GM23338 (cell line): ENCODE measurements at regions not wholly inside any gene's neighbourhood (a gene's known extent, or its start where the extent isn't known, plus 50 kb on each side); places are given as distances from the start of the nearest gene placed in this dataset.

Experiments used
- ATAC-seq: fragments of 200-7000 bp; cut with Tn5 transposase; 3 replicates; pipeline ENCODE4 v1.9.1; 2020
- DNase-seq: peaks from one replicate; pipeline ENCODE4 v3.0.0-alpha.2; 2015; ENCODE audit warnings: low spot score
- H2AFZ ChIP-seq: fragments of 200-600 bp; sonication (generic); 2 replicates; pipeline ENCODE4 v1.8.0; 2016; ENCODE audit warnings: antibody characterized with exemption, mild to moderate bottlenecking, moderate library complexity
- H3F3A ChIP-seq: fragments of 200-600 bp; sonication (generic); replicated peaks from 2 replicates; pipeline ENCODE4 v1.8.0; 2017; ENCODE audit warnings: antibody characterized with exemption, mixed run types, low read depth
- H3K27ac ChIP-seq: fragments of 200-600 bp; sonication (generic); 2 replicates; pipeline ENCODE4 v1.6.1; 2016; ENCODE audit warnings: low read depth
- H3K27me3 ChIP-seq: fragments of 200-600 bp; sonication (generic); 2 replicates; pipeline ENCODE4 v1.8.0; 2016; ENCODE audit warnings: mild to moderate bottlenecking, mixed run types, moderate library complexity; ENCODE audit not compliant: insufficient read depth
- H3K36me3 ChIP-seq: fragments of 200-600 bp; sonication (generic); 2 replicates; pipeline ENCODE4 v1.8.0; 2016; ENCODE audit warnings: mild to moderate bottlenecking; ENCODE audit not compliant: insufficient read depth
- H3K4me1 ChIP-seq: fragments of 200-600 bp; sonication (generic); 2 replicates; pipeline ENCODE4 v1.8.0; 2016; ENCODE audit warnings: mild to moderate bottlenecking, moderate library complexity; ENCODE audit not compliant: insufficient read depth
- H3K4me2 ChIP-seq: fragments of 200-600 bp; sonication (generic); 2 replicates; pipeline ENCODE4 v1.7.1; 2017; ENCODE audit warnings: mixed run types
- H3K4me3 ChIP-seq: fragments of 200-600 bp; sonication (generic); 2 replicates; pipeline ENCODE4 v1.6.1; 2016; ENCODE audit warnings: mixed run types
- H3K79me2 ChIP-seq: fragments of 200-600 bp; sonication (generic); replicated peaks from 2 replicates; pipeline ENCODE4 v1.8.0; 2017; ENCODE audit warnings: mild to moderate bottlenecking; ENCODE audit not compliant: insufficient read depth
- H3K9me2 ChIP-seq: fragments of 200-600 bp; sonication (generic); 2 replicates; pipeline ENCODE4 v1.8.0; 2017; ENCODE audit not compliant: insufficient read depth
- H4K20me1 ChIP-seq: fragments of 200-600 bp; sonication (generic); replicated peaks from 2 replicates; pipeline ENCODE4 v1.8.0; 2017; ENCODE audit warnings: mild to moderate bottlenecking; ENCODE audit not compliant: insufficient read depth
- H3K27ac Mint-ChIP-seq: 2 replicates; pipeline ENCODE4 v1.8.0; 2020; ENCODE audit warnings: inconsistent platforms, mild to moderate bottlenecking, moderate library complexity, mixed read lengths
- H3K27me3 Mint-ChIP-seq: 3 replicates; pipeline ENCODE4 v1.8.0; 2022; ENCODE audit warnings: low read depth, mild to moderate bottlenecking, moderate library complexity, mixed read lengths, inconsistent platforms; ENCODE audit not compliant: insufficient read depth, poor library complexity
- H3K36me3 Mint-ChIP-seq: 3 replicates; pipeline ENCODE4 v1.8.0; 2021; ENCODE audit warnings: low read depth, mild to moderate bottlenecking, inconsistent platforms, moderate library complexity, mixed read lengths
- H3K4me1 Mint-ChIP-seq: 3 replicates; pipeline ENCODE4 v1.8.0; 2020; ENCODE audit warnings: mild to moderate bottlenecking, inconsistent platforms, mixed read lengths
- H3K4me3 Mint-ChIP-seq: 3 replicates; pipeline ENCODE4 v1.8.0; 2021; ENCODE audit warnings: moderate library complexity, mild to moderate bottlenecking, inconsistent platforms, mixed read lengths
- H3K9me3 Mint-ChIP-seq: 3 replicates; pipeline ENCODE4 v1.8.0; 2020; ENCODE audit warnings: moderate library complexity, mild to moderate bottlenecking, inconsistent platforms, mixed read lengths
- CTCF ChIP-seq, 2 experiments: fragments of 200-600 bp in 1 of 2; sonication (generic) in 1 of 2; conservative IDR thresholded peaks; 2 replicates each; pipeline versions ENCODE4 v1.5.1 to v1.6.1; 2016 to 2017; ENCODE audit warnings: antibody characterized with exemption in 2 of 2, low read depth in 2 of 2, mild to moderate bottlenecking in 2 of 2, moderate library complexity in 1 of 2
- EZH2 ChIP-seq: fragments of 200-600 bp; sonication (generic); IDR thresholded peaks from one replicate; pipeline ENCODE4 v1.8.0; 2017; ENCODE audit warnings: antibody characterized with exemption, mild to moderate bottlenecking, low read depth; ENCODE audit not compliant: unreplicated experiment
- POLR2AphosphoS5 ChIP-seq: IDR thresholded peaks from 2 replicates; pipeline ENCODE4 v1.6.1; 2016; ENCODE audit warnings: antibody characterized with exemption, low read depth
- ZNF114 ChIP-seq: fragments of 250-450 bp; sonication (Bioruptor Pico); IDR thresholded peaks from 2 replicates; pipeline ENCODE4 v1.5.0; 2020; ENCODE audit warnings: mild to moderate bottlenecking, moderate library complexity
- ZNF331 ChIP-seq: fragments of 250-450 bp; sonication (Bioruptor Pico); IDR thresholded peaks from 2 replicates; pipeline ENCODE4 v1.5.0; 2020; ENCODE audit warnings: low read depth, mild to moderate bottlenecking, moderate library complexity
- TF ChIP-seq, protein P1 (sequence below): fragments of 250-450 bp; sonication (Bioruptor Pico); IDR thresholded peaks from 2 replicates; pipeline ENCODE4 v1.5.0; 2020; ENCODE audit warnings: mild to moderate bottlenecking, moderate library complexity

- TF ChIP-seq, protein P1, sequence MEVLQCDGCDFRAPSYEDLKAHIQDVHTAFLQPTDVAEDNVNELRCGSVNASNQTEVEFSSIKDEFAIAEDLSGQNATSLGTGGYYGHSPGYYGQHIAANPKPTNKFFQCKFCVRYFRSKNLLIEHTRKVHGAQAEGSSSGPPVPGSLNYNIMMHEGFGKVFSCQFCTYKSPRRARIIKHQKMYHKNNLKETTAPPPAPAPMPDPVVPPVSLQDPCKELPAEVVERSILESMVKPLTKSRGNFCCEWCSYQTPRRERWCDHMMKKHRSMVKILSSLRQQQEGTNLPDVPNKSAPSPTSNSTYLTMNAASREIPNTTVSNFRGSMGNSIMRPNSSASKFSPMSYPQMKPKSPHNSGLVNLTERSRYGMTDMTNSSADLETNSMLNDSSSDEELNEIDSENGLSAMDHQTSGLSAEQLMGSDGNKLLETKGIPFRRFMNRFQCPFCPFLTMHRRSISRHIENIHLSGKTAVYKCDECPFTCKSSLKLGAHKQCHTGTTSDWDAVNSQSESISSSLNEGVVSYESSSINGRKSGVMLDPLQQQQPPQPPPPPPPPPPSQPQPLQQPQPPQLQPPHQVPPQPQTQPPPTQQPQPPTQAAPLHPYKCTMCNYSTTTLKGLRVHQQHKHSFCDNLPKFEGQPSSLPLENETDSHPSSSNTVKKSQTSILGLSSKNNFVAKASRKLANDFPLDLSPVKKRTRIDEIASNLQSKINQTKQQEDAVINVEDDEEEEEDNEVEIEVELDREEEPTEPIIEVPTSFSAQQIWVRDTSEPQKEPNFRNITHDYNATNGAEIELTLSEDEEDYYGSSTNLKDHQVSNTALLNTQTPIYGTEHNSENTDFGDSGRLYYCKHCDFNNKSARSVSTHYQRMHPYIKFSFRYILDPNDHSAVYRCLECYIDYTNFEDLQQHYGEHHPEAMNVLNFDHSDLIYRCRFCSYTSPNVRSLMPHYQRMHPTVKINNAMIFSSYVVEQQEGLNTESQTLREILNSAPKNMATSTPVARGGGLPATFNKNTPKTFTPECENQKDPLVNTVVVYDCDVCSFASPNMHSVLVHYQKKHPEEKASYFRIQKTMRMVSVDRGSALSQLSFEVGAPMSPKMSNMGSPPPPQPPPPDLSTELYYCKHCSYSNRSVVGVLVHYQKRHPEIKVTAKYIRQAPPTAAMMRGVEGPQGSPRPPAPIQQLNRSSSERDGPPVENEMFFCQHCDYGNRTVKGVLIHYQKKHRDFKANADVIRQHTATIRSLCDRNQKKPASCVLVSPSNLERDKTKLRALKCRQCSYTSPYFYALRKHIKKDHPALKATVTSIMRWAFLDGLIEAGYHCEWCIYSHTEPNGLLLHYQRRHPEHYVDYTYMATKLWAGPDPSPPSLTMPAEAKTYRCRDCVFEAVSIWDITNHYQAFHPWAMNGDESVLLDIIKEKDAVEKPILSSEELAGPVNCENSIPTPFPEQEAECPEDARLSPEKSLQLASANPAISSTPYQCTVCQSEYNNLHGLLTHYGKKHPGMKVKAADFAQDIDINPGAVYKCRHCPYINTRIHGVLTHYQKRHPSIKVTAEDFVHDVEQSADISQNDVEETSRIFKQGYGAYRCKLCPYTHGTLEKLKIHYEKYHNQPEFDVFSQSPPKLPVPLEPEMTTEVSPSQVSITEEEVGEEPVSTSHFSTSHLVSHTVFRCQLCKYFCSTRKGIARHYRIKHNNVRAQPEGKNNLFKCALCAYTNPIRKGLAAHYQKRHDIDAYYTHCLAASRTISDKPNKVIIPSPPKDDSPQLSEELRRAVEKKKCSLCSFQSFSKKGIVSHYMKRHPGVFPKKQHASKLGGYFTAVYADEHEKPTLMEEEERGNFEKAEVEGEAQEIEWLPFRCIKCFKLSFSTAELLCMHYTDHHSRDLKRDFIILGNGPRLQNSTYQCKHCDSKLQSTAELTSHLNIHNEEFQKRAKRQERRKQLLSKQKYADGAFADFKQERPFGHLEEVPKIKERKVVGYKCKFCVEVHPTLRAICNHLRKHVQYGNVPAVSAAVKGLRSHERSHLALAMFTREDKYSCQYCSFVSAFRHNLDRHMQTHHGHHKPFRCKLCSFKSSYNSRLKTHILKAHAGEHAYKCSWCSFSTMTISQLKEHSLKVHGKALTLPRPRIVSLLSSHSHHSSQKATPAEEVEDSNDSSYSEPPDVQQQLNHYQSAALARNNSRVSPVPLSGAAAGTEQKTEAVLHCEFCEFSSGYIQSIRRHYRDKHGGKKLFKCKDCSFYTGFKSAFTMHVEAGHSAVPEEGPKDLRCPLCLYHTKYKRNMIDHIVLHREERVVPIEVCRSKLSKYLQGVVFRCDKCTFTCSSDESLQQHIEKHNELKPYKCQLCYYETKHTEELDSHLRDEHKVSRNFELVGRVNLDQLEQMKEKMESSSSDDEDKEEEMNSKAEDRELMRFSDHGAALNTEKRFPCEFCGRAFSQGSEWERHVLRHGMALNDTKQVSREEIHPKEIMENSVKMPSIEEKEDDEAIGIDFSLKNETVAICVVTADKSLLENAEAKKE (CRISPR knock-in tag) = no peak
These were observed 175.0 kb downstream of the NEDD1 start (continued) for GRCh38 chr12:97082029-97082428.

GRCh38 chr12:97093187-97093683 is 186.2 kb downstream of the NEDD1 start:
- no peak overlapping the region for H3K27ac Mint-ChIP-seq
- peaks cover 16% of the 10 kb centered on the region for H3K4me1 ChIP-seq
- H3F3A ChIP-seq = no peaks in the 10 kb centered on the region
- no peaks in the 10 kb centered on the region for H4K20me1 ChIP-seq
- peak; percentile 79 for ATAC-seq
- no peaks in the 10 kb centered on the region for H3K36me3 ChIP-seq
- no peaks in the 10 kb centered on the region for H3K27me3 Mint-ChIP-seq
- H2AFZ ChIP-seq = no peak overlapping the region
- H3K4me3 ChIP-seq = no peak overlapping the region
- no peaks in the 10 kb centered on the region for H3K9me3 Mint-ChIP-seq
- H3K27ac ChIP-seq = no peak overlapping the region
- no peak overlapping the region for H3K4me2 ChIP-seq
- H3K79me2 ChIP-seq = no peaks in the 10 kb centered on the region
- DNase-seq = peak; percentile 27
- peaks cover 16% of the 10 kb centered on the region for H3K4me1 Mint-ChIP-seq
- no peak overlapping the region for H3K4me3 Mint-ChIP-seq
- H3K27me3 ChIP-seq = no peaks in the 10 kb centered on the region
- H3K36me3 Mint-ChIP-seq = no peaks in the 10 kb centered on the region
- no peaks in the 10 kb centered on the region for H3K9me2 ChIP-seq
- TF ChIP-seq ZNF331 (CRISPR knock-in tag) = no peak
- no peak for TF ChIP-seq POLR2AphosphoS5
- TF ChIP-seq ZNF114 (CRISPR knock-in tag) = no peak
- TF ChIP-seq, protein P1 (CRISPR knock-in tag) = no peak
- TF ChIP-seq EZH2 = no peak
- no peak for TF ChIP-seq CTCF (conservative IDR thresholded peaks at IDR 0.05; ENCODE audit: low read depth in 2 of 2)
